ENCODE measurements at regions not wholly inside any gene's neighbourhood (a gene's known extent, or its start where the extent isn't known, plus 50 kb on each side); places are given as distances from the start of the nearest gene placed in this dataset.
"Not testable (repeated sequence)": the region's sequence is repeated elsewhere in the genome, so short reads cannot be mapped to it uniquely, and the experiment has no call there.

DNA sequence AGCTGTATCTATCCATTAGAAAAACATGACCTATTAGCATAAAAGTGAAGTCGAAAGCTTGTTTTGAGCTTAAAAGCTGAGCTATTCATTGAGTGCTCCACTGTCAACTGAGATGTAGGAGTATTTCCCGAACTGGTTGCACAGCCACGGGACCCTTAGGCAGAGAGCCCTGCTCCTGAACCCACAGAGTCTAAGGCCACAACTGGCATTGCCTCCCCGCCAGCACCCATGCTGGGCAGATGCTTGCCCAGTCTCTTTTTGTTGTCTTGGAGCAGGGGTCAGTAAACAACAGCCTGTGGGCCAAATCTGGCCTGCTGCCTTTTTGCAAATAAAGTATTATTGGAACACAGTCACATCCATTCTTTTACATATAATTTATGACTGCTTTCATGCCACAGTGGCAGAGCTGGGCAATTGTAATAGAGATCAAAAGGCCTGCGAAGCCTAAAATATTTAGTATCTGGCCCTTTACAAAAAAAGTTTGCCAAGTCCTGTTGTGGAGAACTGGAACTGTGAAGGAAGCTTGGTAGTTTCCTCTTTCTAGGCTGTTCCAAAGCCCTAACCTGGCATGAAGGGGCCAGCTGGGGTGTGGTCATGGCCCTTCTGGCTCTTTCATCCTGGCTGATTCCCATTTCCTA is 58.4 kb upstream of the WAPL start:
- DNase-seq (ENCODE audit: low spot score), result no peak
- Mint-ChIP-seq H3K27me3 (ENCODE audit: insufficient read depth) (peaks cover 4% of the 10 kb centered on the region), H3K4me3 (no peak overlapping the region), H3K36me3 (ENCODE audit: low read depth) (no peaks in the 10 kb centered on the region), H3K4me1 (ENCODE audit: low read depth) (no peaks in the 10 kb centered on the region), H3K27ac (no peak overlapping the region), H3K9me3 (no peaks in the 10 kb centered on the region)
- intact Hi-C loops (cut with micrococcal nuclease), result no loop called here

- no peak for DNase-seq (ENCODE audit: low spot score)
- Mint-ChIP-seq H3K4me1 (ENCODE audit: low read depth) (no peaks in the 10 kb centered on the region), H3K27ac (no peak overlapping the region), H3K9me3 (no peaks in the 10 kb centered on the region), H3K27me3 (ENCODE audit: insufficient read depth) (peaks cover 4% of the 10 kb centered on the region), H3K36me3 (ENCODE audit: low read depth) (no peaks in the 10 kb centered on the region), H3K4me3 (no peak overlapping the region)
- intact Hi-C loops (cut with micrococcal nuclease), result no loop called here
Observed at GRCh38 chr10:86580521-86580891, 58.9 kb upstream of the WAPL start.

DNA sequence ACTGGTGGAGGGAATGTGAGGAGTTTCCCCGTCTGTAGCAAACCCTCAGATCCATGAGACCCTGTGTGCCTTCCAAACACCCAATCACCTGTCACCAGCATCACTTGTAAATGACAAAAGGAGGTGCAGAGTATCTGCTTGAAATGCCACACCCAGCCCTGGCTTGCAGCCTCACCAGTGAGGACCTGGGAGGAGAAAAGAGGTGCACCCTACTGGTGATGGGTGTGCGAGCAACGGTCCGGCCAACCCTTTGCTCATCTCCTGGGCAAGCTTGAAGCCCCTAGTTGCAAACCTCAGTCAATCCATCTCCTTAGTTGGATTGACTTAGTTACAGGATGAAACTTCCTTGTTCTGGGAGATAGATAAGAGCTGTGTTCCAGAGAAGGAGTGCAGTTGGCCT is 62.4 kb upstream of the WAPL start:
- no peaks in the 10 kb centered on the region for H3K27me3 Mint-ChIP-seq (ENCODE audit: insufficient read depth)
- DNase-seq (ENCODE audit: low spot score), result no peak

GRCh38 chr10:86585037-86585929 is 63.7 kb upstream of the WAPL start:
- no peaks in the 10 kb centered on the region for H3K36me3 Mint-ChIP-seq (ENCODE audit: low read depth)
- H3K27ac Mint-ChIP-seq, result no peak overlapping the region
- H3K27me3 Mint-ChIP-seq (ENCODE audit: insufficient read depth), result no peaks in the 10 kb centered on the region
- DNase-seq (ENCODE audit: low spot score), result peak; percentile 67
- no peak overlapping the region for H3K4me3 Mint-ChIP-seq
- H3K9me3 Mint-ChIP-seq, result no peaks in the 10 kb centered on the region
- no peaks in the 10 kb centered on the region for H3K4me1 Mint-ChIP-seq (ENCODE audit: low read depth)
- intact Hi-C loops (cut with micrococcal nuclease), result loop anchor here (1.0 kb wide), 2 partner anchors 62 to 185 kb away; no protein-coding TSS in a partner anchor

More for the DNA sequence above, 62.4 kb upstream of the WAPL start:
- Mint-ChIP-seq H3K4me1 (ENCODE audit: low read depth) (no peaks in the 10 kb centered on the region), H3K27ac (no peak overlapping the region), H3K36me3 (ENCODE audit: low read depth) (no peaks in the 10 kb centered on the region), H3K4me3 (no peak overlapping the region), H3K9me3 (no peaks in the 10 kb centered on the region)
- intact Hi-C loops (cut with micrococcal nuclease), result no loop called here

- no peak for DNase-seq (ENCODE audit: low spot score)
- Mint-ChIP-seq H3K27me3 (ENCODE audit: insufficient read depth) (no peaks in the 10 kb centered on the region), H3K4me1 (ENCODE audit: low read depth) (no peaks in the 10 kb centered on the region), H3K36me3 (ENCODE audit: low read depth) (no peaks in the 10 kb centered on the region), H3K9me3 (no peaks in the 10 kb centered on the region), H3K27ac (no peak overlapping the region), H3K4me3 (no peak overlapping the region)
- intact Hi-C loops (cut with micrococcal nuclease), result no loop called here
Observed at GRCh38 chr10:86586516-86586915, 64.9 kb upstream of the WAPL start.

- H3K4me1 Mint-ChIP-seq (ENCODE audit: low read depth); H3K36me3 Mint-ChIP-seq (ENCODE audit: low read depth); H3K27ac Mint-ChIP-seq; H3K27me3 Mint-ChIP-seq (ENCODE audit: insufficient read depth); H3K9me3 Mint-ChIP-seq; H3K4me3 Mint-ChIP-seq; intact Hi-C loops (cut with micrococcal nuclease); DNase-seq (ENCODE audit: low spot score): not testable (repeated sequence)
Observed at GRCh38 chr10:86588781-86589180, 65.6 kb upstream of the OPN4 start.

- H3K36me3 Mint-ChIP-seq (ENCODE audit: low read depth), result no peaks in the 10 kb centered on the region
- no peaks in the 10 kb centered on the region for H3K9me3 Mint-ChIP-seq
- H3K27ac Mint-ChIP-seq, result no peak overlapping the region
- no peaks in the 10 kb centered on the region for H3K4me1 Mint-ChIP-seq (ENCODE audit: low read depth)
- H3K27me3 Mint-ChIP-seq (ENCODE audit: insufficient read depth), result peaks cover 2% of the 10 kb centered on the region
- no peak overlapping the region for H3K4me3 Mint-ChIP-seq
- DNase-seq (ENCODE audit: low spot score), result no peak
- intact Hi-C loops (cut with micrococcal nuclease), result no loop called here
Observed at GRCh38 chr10:86591436-86591835, 62.9 kb upstream of the OPN4 start.

- peaks cover 2% of the 10 kb centered on the region for H3K27me3 Mint-ChIP-seq (ENCODE audit: insufficient read depth)
- no peaks in the 10 kb centered on the region for H3K36me3 Mint-ChIP-seq (ENCODE audit: low read depth)
- H3K27ac Mint-ChIP-seq, result no peak overlapping the region
- DNase-seq (ENCODE audit: low spot score), result no peak
- H3K4me3 Mint-ChIP-seq, result no peak overlapping the region
- H3K4me1 Mint-ChIP-seq (ENCODE audit: low read depth), result no peaks in the 10 kb centered on the region
- intact Hi-C loops (cut with micrococcal nuclease), result no loop called here
- no peaks in the 10 kb centered on the region for H3K9me3 Mint-ChIP-seq
Observed at GRCh38 chr10:86592413-86592812, 61.9 kb upstream of the OPN4 start.

GRCh38 chr10:86594535-86594934 is 59.8 kb upstream of the OPN4 start:
- no peaks in the 10 kb centered on the region for H3K4me1 Mint-ChIP-seq (ENCODE audit: low read depth)
- H3K27ac Mint-ChIP-seq, result no peak overlapping the region
- no peak for DNase-seq (ENCODE audit: low spot score)
- H3K27me3 Mint-ChIP-seq (ENCODE audit: insufficient read depth), result peaks cover 3% of the 10 kb centered on the region
- H3K4me3 Mint-ChIP-seq, result no peak overlapping the region
- intact Hi-C loops (cut with micrococcal nuclease), result no loop called here
- no peaks in the 10 kb centered on the region for H3K9me3 Mint-ChIP-seq
- no peaks in the 10 kb centered on the region for H3K36me3 Mint-ChIP-seq (ENCODE audit: low read depth)

- Mint-ChIP-seq H3K36me3 (ENCODE audit: low read depth) (no peaks in the 10 kb centered on the region), H3K9me3 (no peaks in the 10 kb centered on the region), H3K27ac (no peak overlapping the region), H3K27me3 (ENCODE audit: insufficient read depth) (peaks cover 5% of the 10 kb centered on the region), H3K4me1 (ENCODE audit: low read depth) (no peaks in the 10 kb centered on the region), H3K4me3 (no peak overlapping the region)
- no peak for DNase-seq (ENCODE audit: low spot score)
- intact Hi-C loops (cut with micrococcal nuclease), result no loop called here
Observed at GRCh38 chr10:86595496-86595895, 58.9 kb upstream of the OPN4 start.

DNA sequence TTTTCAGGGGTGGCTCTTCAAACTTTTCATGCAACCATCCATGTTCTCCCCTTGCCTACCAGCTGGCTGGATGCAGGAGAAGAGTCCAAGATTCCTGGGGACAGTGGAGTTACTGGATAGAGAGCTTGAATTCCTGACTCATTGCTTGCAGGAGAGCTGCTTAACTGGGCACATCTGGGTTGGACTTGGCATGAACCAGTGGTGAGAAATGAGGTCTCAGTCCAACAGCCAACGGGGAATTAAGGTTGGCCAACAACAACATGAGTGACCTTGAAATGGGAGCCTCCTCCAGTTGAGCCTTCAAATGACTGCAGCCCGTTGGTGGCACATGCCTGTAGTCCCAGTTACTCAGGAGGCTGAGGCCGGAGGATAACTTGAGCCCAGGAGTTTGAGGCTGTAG is 58.1 kb upstream of the OPN4 start:
- no peak for DNase-seq (ENCODE audit: low spot score)
- Mint-ChIP-seq H3K27me3 (ENCODE audit: insufficient read depth) (peaks cover 7% of the 10 kb centered on the region), H3K27ac (no peak overlapping the region), H3K9me3 (no peaks in the 10 kb centered on the region), H3K36me3 (ENCODE audit: low read depth) (no peaks in the 10 kb centered on the region), H3K4me1 (ENCODE audit: low read depth) (no peaks in the 10 kb centered on the region), H3K4me3 (no peak overlapping the region)
- intact Hi-C loops (cut with micrococcal nuclease), result no loop called here

DNA sequence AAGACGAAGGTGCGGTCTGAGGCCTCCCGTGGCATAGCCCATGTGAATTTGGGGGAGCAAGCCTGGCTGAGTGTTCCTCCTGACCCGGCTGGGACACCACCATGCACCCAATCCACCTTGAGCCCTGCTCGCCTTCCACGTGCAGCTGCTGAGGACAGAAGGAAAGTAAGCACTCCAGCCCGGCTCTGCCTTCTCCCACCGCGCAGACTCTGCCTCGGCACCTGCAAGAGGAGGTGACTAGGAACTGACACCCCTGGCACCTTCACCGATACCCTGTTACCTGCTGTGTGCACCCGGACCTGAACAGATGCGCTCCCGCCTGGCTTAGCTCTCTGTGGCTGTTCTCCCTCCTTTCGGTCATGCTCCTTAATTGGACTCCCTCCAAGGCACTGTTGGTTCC is 57.0 kb upstream of the OPN4 start:
- intact Hi-C loops (cut with micrococcal nuclease), result no loop called here
- H3K9me3 Mint-ChIP-seq, result no peaks in the 10 kb centered on the region
- H3K4me1 Mint-ChIP-seq (ENCODE audit: low read depth), result no peaks in the 10 kb centered on the region
- H3K27me3 Mint-ChIP-seq (ENCODE audit: insufficient read depth), result peaks cover 7% of the 10 kb centered on the region
- no peak overlapping the region for H3K4me3 Mint-ChIP-seq
- H3K27ac Mint-ChIP-seq, result no peak overlapping the region
- no peaks in the 10 kb centered on the region for H3K36me3 Mint-ChIP-seq (ENCODE audit: low read depth)
- DNase-seq (ENCODE audit: low spot score), result no peak

DNA sequence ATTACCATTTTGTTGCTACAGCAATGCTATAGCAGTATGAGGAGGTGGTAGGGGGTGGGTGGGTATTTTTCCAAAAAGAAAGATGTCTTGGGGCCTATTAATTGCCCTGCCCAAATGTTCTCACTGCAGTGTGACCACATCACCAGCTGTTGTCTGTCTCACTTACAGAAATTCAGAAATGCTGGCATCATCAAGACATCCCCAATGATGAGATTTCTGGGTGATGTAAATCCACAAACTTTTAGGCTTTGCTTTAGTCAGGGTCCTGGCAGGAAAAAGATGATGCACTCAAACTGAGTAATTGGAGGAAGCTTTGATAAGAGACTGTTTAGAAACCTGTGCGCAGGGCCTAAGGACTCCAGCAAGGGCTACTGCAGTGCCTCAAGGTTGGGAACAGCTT is 56.2 kb upstream of the OPN4 start:
- H3K27ac Mint-ChIP-seq, result no peak overlapping the region
- H3K9me3 Mint-ChIP-seq, result no peaks in the 10 kb centered on the region
- intact Hi-C loops (cut with micrococcal nuclease), result no loop called here
- H3K4me3 Mint-ChIP-seq, result no peak overlapping the region
- H3K4me1 Mint-ChIP-seq (ENCODE audit: low read depth), result no peaks in the 10 kb centered on the region
- no peak for DNase-seq (ENCODE audit: low spot score)
- no peaks in the 10 kb centered on the region for H3K36me3 Mint-ChIP-seq (ENCODE audit: low read depth)
- H3K27me3 Mint-ChIP-seq (ENCODE audit: insufficient read depth), result peaks cover 9% of the 10 kb centered on the region
